IPS-NIHi7 (cell line): ENCODE measurements at regions not wholly inside any gene's neighbourhood (a gene's known extent, or its start where the extent isn't known, plus 50 kb on each side); places are given as distances from the start of the nearest gene placed in this dataset.
"Not testable (repeated sequence)": the region's sequence is repeated elsewhere in the genome, so short reads cannot be mapped to it uniquely, and the experiment has no call there.

Source experiments
- DNase-seq: peaks from one replicate; pipeline ENCODE4 v3.0.0; 2012; ENCODE audit warnings: mixed read lengths; ENCODE audit errors: extremely low spot score

GRCh38 chr7:112982441-112983063, 104.1 kb downstream of the GPR85 start:
- DNase-seq: no peak

- no peak for DNase-seq
These were observed 104.7 kb downstream of the GPR85 start for GRCh38 chr7:112981966-112982365.

- not testable (repeated sequence) for DNase-seq
These were observed 107.6 kb downstream of the GPR85 start for GRCh38 chr7:112979055-112979454.

- not testable (repeated sequence) for DNase-seq
These were observed 109.2 kb downstream of the GPR85 start for GRCh38 chr7:112977244-112977955.

DNA sequence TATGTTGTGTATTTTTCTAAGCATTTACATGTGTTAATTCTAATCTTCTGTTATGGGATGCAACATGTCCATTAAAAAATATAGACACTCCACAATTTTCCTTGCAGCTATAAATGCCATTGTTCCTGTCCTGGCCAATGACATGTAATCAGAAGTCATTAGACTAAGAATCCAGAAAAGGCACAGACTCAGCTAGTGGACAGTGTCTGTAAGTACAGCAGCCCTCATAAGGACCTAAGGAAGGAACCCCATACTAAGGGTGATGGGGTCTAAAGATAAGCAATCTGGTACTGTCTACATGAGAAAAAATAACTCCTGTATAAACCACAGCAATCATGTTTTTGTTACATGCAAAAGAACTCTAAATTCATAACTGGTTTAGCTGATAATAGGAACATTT, 115.9 kb downstream of the GPR85 start:
- DNase-seq: no peak

DNA sequence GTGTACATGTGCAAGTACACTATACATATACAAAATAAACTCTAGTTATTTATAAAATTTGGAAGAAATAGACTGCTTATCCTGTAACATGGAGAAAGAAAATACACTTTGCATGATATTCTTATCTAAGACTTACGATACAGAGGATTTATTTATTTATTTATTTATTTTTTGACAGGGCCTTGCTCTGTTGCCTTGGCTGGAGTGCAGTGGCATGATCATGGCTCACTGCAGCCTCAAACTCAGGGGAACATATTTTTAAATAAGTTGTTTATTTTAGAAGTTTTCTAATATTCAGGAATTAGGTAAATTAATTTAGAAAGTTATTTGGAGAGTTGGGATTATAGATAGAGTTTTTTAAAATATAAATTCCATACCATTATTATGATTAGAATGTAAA, 116.7 kb downstream of the GPR85 start:
- DNase-seq: no peak

DNA sequence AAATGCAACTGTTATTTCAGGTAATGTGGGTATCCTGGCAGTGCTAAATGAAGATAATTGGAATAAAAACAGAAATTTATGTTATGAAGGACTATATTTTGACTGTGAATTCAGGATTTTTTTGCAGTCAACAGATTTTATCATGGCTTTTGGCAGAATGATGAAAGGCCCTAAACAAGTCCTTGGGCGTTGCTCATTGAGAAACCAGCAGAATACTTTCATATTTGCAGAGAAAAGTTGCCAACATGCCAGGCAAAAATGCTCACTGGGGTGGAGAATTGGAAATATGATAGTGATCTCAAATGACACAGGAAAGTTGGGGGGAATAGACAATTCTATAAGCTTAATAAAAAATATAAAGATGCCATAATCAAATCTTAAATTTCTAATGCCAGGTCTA, 121.1 kb downstream of the GPR85 start:
- no peak for DNase-seq

GRCh38 chr7:112963634-112964033, 123.0 kb downstream of the GPR85 start:
- no peak for DNase-seq

GRCh38 chr7:112962815-112963214, 123.8 kb downstream of the GPR85 start:
- no peak for DNase-seq

DNA sequence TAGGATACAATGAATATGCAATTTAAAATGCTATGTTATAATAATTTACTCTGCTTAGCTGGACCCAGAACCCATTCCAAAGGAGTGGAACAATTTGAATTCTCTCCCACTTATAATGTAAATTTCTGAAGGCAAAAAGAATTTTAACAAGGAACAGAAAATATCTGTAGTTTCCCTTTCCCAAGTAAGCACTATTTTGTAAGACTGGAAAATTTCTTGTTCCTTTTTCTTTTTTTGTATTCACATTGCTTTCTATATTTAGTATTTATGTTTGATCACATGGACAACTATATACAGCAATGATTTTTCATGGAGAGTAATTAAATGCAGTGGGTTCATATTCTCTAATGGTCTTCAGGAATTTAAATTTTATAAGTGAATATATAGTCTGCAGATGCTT, 127.4 kb downstream of the GPR85 start:
- no peak for DNase-seq

GRCh38 chr7:112958775-112959174, 127.9 kb downstream of the GPR85 start:
- no peak for DNase-seq

- no peak for DNase-seq
These were observed 128.7 kb downstream of the GPR85 start for GRCh38 chr7:112957901-112958300.

DNA sequence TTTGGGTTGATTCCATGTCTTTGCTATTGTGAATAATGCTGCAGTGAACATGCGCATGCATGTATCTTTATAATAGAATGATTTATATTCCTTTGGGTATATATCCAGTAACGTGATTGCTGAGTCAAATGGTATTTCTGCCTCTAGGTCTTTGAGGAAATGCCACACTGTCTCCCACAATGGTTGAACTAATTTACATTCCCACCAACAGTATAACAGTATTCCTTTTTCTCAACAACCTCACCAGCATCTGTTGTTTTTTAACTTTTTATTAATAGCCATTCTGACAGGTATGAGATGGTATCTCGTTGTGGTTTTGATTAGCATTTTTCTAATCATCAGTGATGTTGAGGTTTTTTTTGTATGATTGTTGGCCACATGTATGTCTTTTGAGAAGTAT, 133.6 kb downstream of the GPR85 start:
- not testable (repeated sequence) for DNase-seq

- no peak for DNase-seq
These were observed 135.6 kb downstream of the GPR85 start for GRCh38 chr7:112951070-112951469.

DNA sequence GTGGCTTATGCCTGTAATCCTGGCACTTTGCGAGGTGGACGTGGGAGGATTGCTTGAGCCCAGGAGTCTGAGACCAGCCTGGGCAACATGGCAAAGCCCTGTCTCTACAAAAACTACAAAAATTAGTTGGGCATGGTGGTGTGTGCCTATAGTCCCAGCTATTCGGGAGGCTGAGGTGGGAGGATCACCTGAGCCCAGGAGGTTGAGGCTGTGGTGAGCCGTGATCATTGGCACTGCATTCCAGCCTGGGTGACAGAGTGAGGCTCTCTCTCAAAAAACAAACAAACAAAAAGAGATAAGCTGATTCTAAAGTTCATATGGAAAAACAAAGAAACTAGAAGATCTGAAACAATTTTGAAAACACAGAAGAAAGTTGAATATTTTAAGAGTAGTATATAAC, 136.9 kb downstream of the GPR85 start:
- not testable (repeated sequence) for DNase-seq

DNA sequence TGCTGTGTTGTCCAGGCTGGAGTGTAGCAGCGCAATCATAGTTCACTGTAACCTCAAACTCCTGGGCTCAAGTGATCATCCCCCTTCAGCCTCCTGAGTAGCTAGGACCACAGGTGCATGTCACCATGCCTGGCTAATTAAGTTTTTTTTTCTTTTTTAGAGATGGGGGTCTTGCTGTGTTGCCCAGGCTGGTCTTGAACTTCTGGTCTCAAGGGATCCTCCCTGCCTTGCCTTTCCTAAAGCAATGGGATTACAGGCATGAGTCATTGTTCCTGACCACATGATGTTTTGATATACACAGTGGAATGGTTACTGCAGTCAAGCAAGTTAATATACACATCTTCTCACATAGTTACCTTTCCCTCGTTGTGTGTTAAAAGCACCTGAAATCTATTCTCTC, 140.3 kb downstream of the GPR85 start:
- DNase-seq: no peak

DNA sequence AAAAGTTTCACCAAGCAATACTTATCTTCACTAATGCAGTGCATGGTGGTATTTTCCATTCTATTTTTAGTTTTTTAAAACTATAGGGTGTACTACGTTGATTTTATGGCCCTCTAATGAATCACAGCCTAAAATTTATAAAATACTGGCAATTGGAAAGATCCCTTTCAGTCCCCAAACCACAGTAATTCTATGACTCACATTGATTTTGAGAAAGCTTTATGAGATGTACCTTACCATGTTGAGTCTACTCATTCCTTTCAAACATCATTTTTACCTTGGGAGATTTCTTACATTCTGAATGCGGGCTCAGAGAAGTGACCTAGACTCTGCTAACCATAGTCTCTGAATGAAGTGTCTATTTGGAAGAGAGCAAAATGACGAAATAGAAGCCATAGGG, 141.6 kb downstream of the GPR85 start:
- no peak for DNase-seq

DNA sequence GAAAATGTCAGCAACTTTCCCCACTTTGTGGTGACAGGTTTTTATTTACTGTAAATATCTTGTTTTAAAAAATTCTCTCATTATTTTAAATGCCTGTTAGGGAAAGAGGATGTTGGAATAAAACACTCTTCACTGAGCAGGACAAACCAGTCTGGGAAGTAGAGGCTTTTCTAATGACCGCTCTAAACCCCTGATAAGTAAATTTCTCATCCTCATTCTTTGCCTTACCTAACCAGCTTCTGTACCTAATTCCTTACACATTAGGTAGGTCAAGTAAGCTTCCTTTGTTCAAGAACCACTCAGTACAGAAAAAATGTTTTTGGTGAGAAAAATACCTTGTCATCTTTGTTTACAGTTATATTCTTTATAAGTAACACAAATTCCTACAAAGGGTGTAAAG, 143.6 kb downstream of the GPR85 start:
- no peak for DNase-seq

GRCh38 chr7:112942125-112942524, 144.5 kb downstream of the GPR85 start:
- not testable (repeated sequence) for DNase-seq

GRCh38 chr7:112940314-112940732, 146.3 kb downstream of the GPR85 start:
- DNase-seq: no peak

- peak; percentile 97 for DNase-seq
These were observed 146.9 kb downstream of the GPR85 start for GRCh38 chr7:112939574-112940313.

- peak; percentile 68 for DNase-seq
These were observed 147.6 kb downstream of the GPR85 start for GRCh38 chr7:112938863-112939573.
